ENCODE measurements at regions not wholly inside any gene's neighbourhood (a gene's known extent, or its start where the extent isn't known, plus 50 kb on each side); places are given as distances from the start of the nearest gene placed in this dataset.

GRCh38 chr22:47344414-47344813 is 582.0 kb downstream of the TBC1D22A start:
- TF ChIP-seq CTCF (IDR thresholded peaks at IDR 0.05) = no peak
- no peak for TF ChIP-seq POLR2A (IDR thresholded peaks at IDR 0.05)
